ENCODE measurements at regions not wholly inside any gene's neighbourhood (a gene's known extent, or its start where the extent isn't known, plus 50 kb on each side); places are given as distances from the start of the nearest gene placed in this dataset.

DNA sequence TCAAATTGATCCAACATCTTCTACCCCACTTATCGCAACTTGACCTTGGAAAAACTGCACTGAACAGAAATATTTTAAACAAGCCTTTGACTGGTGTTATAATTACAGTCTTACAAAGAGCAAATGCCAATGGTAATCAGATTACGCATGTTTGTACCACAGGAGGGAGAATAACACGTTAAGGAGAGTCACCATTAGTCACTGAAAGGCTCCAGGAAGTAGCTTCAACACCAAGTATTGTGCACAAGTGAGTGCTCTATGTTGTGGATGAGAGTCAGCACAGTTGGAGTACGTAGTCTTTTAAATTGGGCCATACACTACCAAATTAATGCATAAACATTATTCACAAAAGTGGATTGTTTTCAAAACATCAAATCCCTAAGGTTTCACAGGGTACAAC lies 1081.5 kb upstream of the TENM3 start:
- no peaks in the 10 kb centered on the region for H3K27me3 ChIP-seq
- 46 to 55% methylated on average over 4 of the region's 4 CpGs for WGBS, 2 donors

DNA sequence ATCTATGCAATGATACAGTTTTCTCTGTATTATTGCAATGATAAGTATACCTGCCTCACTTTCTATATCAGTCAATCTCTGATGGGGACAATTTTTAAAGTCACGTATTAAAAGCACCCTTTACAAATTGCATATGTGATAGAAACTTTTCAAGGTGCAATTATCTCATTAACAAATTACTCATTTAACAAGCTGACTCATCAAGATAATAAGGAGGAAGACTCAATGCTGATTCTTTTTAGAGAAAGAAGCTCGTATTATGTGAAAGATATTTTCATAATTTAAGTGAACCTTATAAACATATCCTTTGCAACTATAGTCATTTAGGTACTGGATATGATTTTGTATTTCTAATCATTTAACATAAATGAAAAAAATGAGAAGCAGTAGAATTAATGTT lies 1080.9 kb upstream of the TENM3 start:
- Histone ChIP-seq H3K4me1 (no peaks in the 10 kb centered on the region), H3K9me3 (no peaks in the 10 kb centered on the region), H3K27me3 (no peaks in the 10 kb centered on the region), H3K4me3 (replicated peaks in 1 of 3) (no peak overlapping the region), H3K27ac (no peak overlapping the region), H3K36me3 (no peaks in the 10 kb centered on the region)
- no peak for TF ChIP-seq CTCF (IDR thresholded peaks at IDR 0.05)
- TF ChIP-seq POLR2A (IDR thresholded peaks at IDR 0.05): no peak
- WGBS, 2 donors: 85 to 89% methylated on average over 2 of the region's 2 CpGs
- no peak for DNase-seq
- intact Hi-C loops (cut with DNase I): no loop called here

More for the DNA sequence above, 1081.5 kb upstream of the TENM3 start:
- Histone ChIP-seq H3K4me3 (replicated peaks in 1 of 3) (no peak overlapping the region), H3K36me3 (no peaks in the 10 kb centered on the region), H3K27ac (no peak overlapping the region), H3K9me3 (no peaks in the 10 kb centered on the region), H3K4me1 (no peaks in the 10 kb centered on the region)
- intact Hi-C loops (cut with DNase I): no loop called here
- DNase-seq: no peak
- TF ChIP-seq CTCF (IDR thresholded peaks at IDR 0.05): no peak
- TF ChIP-seq POLR2A (IDR thresholded peaks at IDR 0.05): no peak

DNA sequence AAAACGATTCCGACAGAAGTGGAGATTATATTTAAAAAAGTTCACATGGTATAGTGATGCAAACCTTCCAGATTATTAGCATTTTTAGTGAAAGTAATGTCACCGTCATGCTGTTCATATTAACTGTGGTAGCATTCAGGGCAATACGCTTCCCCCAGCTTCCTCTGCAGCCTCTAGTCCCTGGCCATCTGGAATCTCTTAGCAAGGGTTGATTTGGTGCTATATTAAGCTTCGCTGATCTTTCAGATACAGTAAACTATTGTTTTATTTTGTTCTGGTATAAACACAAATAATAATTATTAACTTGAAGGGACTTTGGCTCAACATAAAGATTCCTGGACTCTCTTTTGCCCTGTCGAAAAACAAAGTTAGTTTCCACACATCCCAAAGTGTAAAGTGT lies 1080.5 kb upstream of the TENM3 start:
- H3K4me1 ChIP-seq: no peaks in the 10 kb centered on the region
- intact Hi-C loops (cut with DNase I): no loop called here
- H3K9me3 ChIP-seq: no peaks in the 10 kb centered on the region
- TF ChIP-seq CTCF (IDR thresholded peaks at IDR 0.05) (no peak), POLR2A (IDR thresholded peaks at IDR 0.05) (no peak)
- no peaks in the 10 kb centered on the region for H3K27me3 ChIP-seq
- no peak overlapping the region for H3K27ac ChIP-seq
- H3K36me3 ChIP-seq: no peaks in the 10 kb centered on the region
- WGBS, 2 donors: 78 to 84% methylated on average over 6 of the region's 6 CpGs
- DNase-seq: no peak
- H3K4me3 ChIP-seq (replicated peaks in 1 of 3): no peak overlapping the region

DNA sequence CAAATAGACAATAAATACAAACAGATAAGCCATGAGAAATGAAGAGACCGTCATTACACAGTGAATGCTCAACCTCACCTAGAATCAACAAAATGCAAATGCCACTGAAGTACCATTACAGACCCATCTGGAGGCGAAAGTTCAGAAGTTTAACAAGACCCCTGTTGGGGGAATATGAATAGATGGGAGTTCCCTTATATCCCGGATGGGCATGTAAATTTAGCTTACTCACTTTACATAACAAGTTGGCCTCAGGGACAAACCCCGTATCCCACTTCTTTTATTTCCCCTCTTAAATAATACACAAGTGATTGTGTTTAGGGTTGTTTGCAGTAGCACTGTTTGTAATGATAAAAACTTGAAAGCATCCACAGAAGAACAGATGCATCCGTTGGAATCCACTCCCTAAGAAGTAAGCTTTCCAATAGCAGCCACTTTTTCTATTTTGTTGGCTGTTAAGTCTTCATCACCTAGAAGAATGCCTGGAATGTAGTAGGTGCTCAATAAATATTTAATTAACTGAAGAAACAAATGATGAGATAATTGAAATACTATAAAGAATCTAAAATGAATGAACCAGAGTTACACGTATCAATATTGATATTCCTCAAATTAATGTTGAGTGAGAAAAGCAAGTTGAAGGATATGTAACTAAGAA lies 1076.3 kb upstream of the TENM3 start:
- H3K9me3 ChIP-seq: no peaks in the 10 kb centered on the region

More for the DNA sequence above, 1076.3 kb upstream of the TENM3 start:
- Histone ChIP-seq H3K36me3 (no peaks in the 10 kb centered on the region), H3K4me3 (replicated peaks in 1 of 3) (no peak overlapping the region), H3K27me3 (no peaks in the 10 kb centered on the region), H3K27ac (no peak overlapping the region), H3K4me1 (no peaks in the 10 kb centered on the region)
- TF ChIP-seq POLR2A (IDR thresholded peaks at IDR 0.05) (no peak), CTCF (IDR thresholded peaks at IDR 0.05) (no peak)
- intact Hi-C loops (cut with DNase I): no loop called here
- 54 to 55% methylated on average over 6 of the region's 6 CpGs for WGBS, 2 donors
- no peak for DNase-seq
